CD14-positive monocyte (primary cell): ENCODE measurements at regions not wholly inside any gene's neighbourhood (a gene's known extent, or its start where the extent isn't known, plus 50 kb on each side); places are given as distances from the start of the nearest gene placed in this dataset.

Experiments
- DNase-seq, 3 donors: peaks; one replicate each; pipeline ENCODE4 v3.0.0-alpha.2; 2011 to 2022
- H2AFZ ChIP-seq: 2 replicates; pipeline ENCODE4 v1.6.0; 2012; ENCODE audit warnings: mild to moderate bottlenecking, low read depth, low read length, inconsistent platforms; ENCODE audit not compliant: insufficient read depth, poor library complexity, severe bottlenecking
- H3K27ac ChIP-seq, 2 donors: 1 replicate in 1 of 2; 2 replicates in 1 of 2; pipeline ENCODE4 v1.5.1; 2012 to 2013; ENCODE audit warnings: low read length in 2 of 2, control low read depth in 1 of 2, inconsistent platforms in 1 of 2, low read depth in 1 of 2, mild to moderate bottlenecking in 1 of 2
- H3K27me3 ChIP-seq, 2 donors: one replicate each; pipeline versions ENCODE4 v1.6.0 to v1.6.1; 2011 to 2013; ENCODE audit warnings: low read length in 2 of 2; ENCODE audit not compliant: control insufficient read depth in 2 of 2, insufficient read depth in 2 of 2
- H3K36me3 ChIP-seq, 2 donors: replicated peaks in 1 of 2; 1 replicate in 1 of 2; 2 replicates in 1 of 2; pipeline versions ENCODE4 v1.5.1 to v1.6.1; 2012 to 2013; ENCODE audit warnings: low read length in 2 of 2, control low read depth in 1 of 2, inconsistent platforms in 1 of 2, mild to moderate bottlenecking in 1 of 2; ENCODE audit not compliant: insufficient read depth in 2 of 2, control insufficient read depth in 1 of 2
- H3K4me1 ChIP-seq, 2 donors: 1 replicate in 1 of 2; 2 replicates in 1 of 2; pipeline versions ENCODE4 v1.5.1 to v1.6.1; 2012 to 2013; ENCODE audit warnings: low read length in 2 of 2, control low read depth in 1 of 2, inconsistent platforms in 1 of 2, mild to moderate bottlenecking in 1 of 2, moderate library complexity in 1 of 2; ENCODE audit not compliant: insufficient read depth in 2 of 2, control insufficient read depth in 1 of 2
- H3K4me2 ChIP-seq: replicated peaks from 2 replicates; pipeline ENCODE3; 2012; ENCODE audit warnings: low read length, moderate library complexity, mild to moderate bottlenecking; ENCODE audit not compliant: poor library complexity, severe bottlenecking; ENCODE audit errors: extremely low read depth
- H3K4me3 ChIP-seq, 3 experiments: fragments of 200-600 bp in 1 of 3; sonication (generic) in 1 of 3; replicated peaks in 1 of 3; 1 replicate in 2 of 3; 2 replicates in 1 of 3; pipeline ENCODE4 v1.5.1; 2011 to 2013; ENCODE audit warnings: low read length in 3 of 3, mild to moderate bottlenecking in 3 of 3, control low read depth in 2 of 3, low read depth in 2 of 3, inconsistent platforms in 1 of 3, moderate library complexity in 1 of 3
- H3K79me2 ChIP-seq: 2 replicates; pipeline ENCODE4 v1.6.0; 2012; ENCODE audit warnings: mild to moderate bottlenecking, control low read depth, inconsistent platforms, low read length, moderate library complexity; ENCODE audit not compliant: insufficient read depth
- H3K9ac ChIP-seq: 2 replicates; pipeline ENCODE4 v1.6.0; 2017; ENCODE audit warnings: low read length, mild to moderate bottlenecking; ENCODE audit not compliant: insufficient read depth, poor library complexity, severe bottlenecking
- H3K9me3 ChIP-seq, 2 donors: replicated peaks in 1 of 2; 1 replicate in 1 of 2; 2 replicates in 1 of 2; pipeline versions ENCODE4 v1.5.1 to v1.6.1; 2012 to 2013; ENCODE audit warnings: low read length in 2 of 2, control low read depth in 1 of 2; ENCODE audit not compliant: control insufficient read depth in 1 of 2, insufficient read depth in 1 of 2
- H4K20me1 ChIP-seq: 2 replicates; pipeline ENCODE4 v1.6.0; 2012; ENCODE audit warnings: mild to moderate bottlenecking, low read length, control low read depth, moderate library complexity; ENCODE audit not compliant: insufficient read depth
- H3K27ac Mint-ChIP-seq, 7 donors: one replicate each; pipeline ENCODE4 v1.8.0; 2020; ENCODE audit warnings: mild to moderate bottlenecking in 7 of 7, mixed read lengths in 7 of 7, moderate library complexity in 6 of 7, inconsistent platforms in 2 of 7
- H3K27me3 Mint-ChIP-seq, 3 donors: one replicate each; pipeline ENCODE4 v1.8.0; 2021 to 2022; ENCODE audit warnings: low read depth in 3 of 3, mild to moderate bottlenecking in 3 of 3, mixed read lengths in 3 of 3, moderate library complexity in 3 of 3, inconsistent platforms in 1 of 3
- H3K36me3 Mint-ChIP-seq, 2 donors: one replicate each; pipeline ENCODE4 v1.8.0; 2020; ENCODE audit warnings: mixed read lengths in 2 of 2, inconsistent platforms in 1 of 2, mild to moderate bottlenecking in 1 of 2
- H3K4me1 Mint-ChIP-seq: one replicate; pipeline ENCODE4 v1.8.0; 2020; ENCODE audit warnings: mild to moderate bottlenecking, mixed read lengths
- H3K4me3 Mint-ChIP-seq, 2 donors: one replicate each; pipeline ENCODE4 v1.8.0; 2020; ENCODE audit warnings: mild to moderate bottlenecking in 2 of 2, mixed read lengths in 2 of 2, moderate library complexity in 1 of 2
- H3K9me3 Mint-ChIP-seq, 7 donors: one replicate each; pipeline ENCODE4 v1.8.0; 2020 to 2022; ENCODE audit warnings: mixed read lengths in 7 of 7, mild to moderate bottlenecking in 6 of 7, moderate library complexity in 6 of 7, inconsistent platforms in 2 of 7
- WGBS: methylation state at CpG from one replicate; pipeline ENCODE4 v1.1.5; 2013; ENCODE audit warnings: missing lambda C conversion rate; ENCODE audit not compliant: insufficient coverage; 5-methylcytosine and 5-hydroxymethylcytosine counted together
- intact Hi-C, 2 donors: fragments of 100-400 bp; cut with micrococcal nuclease; formaldehyde crosslinking; loops; one replicate each; pipeline versions ENCODE4 v1.15.0 to v1.15.1; 2023
- TF ChIP-seq, protein P1 (sequence below): fragments of 200-600 bp; IDR thresholded peaks from one replicate; pipeline ENCODE4 v1.8.0; 2022; ENCODE audit warnings: antibody characterized with exemption, mild to moderate bottlenecking

DNA sequence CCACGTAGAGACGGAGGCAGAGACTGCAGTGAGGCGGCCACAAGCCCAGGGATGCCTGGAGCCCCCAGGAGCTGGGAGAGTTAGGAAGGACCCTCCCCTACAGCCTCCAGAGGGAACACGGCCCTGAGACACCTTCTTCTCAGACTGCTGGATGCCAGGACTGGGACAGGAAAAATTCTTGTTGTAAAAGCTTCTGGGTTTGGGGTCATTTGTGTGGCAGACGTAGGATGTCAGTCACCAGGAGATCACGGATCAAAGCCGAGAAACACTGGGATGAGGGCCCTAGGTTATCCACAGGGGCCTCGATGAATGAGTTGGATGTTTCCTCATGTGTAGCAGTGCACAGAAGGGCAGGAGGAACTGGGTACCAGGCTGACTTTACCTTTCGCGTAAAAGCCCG is 163.7 kb downstream of the SHOX start:
- Histone ChIP-seq H3K9me3 (peaks cover 0 to 9% of the 10 kb centered on the region in 2 donors), H3K4me3 (no peak overlapping the region), H2AFZ (no peak overlapping the region), H3K4me1 (no peaks in the 10 kb centered on the region), H3K9ac (no peak overlapping the region), H3K27me3 (peaks cover 20 to 29% of the 10 kb centered on the region in 2 donors), H3K27ac (no peak overlapping the region), H3K36me3 (no peaks in the 10 kb centered on the region), H3K79me2 (no peaks in the 10 kb centered on the region), H3K4me2 (no peak overlapping the region), H4K20me1 (no peaks in the 10 kb centered on the region)
- H3K27me3 Mint-ChIP-seq = peaks cover 38 to 43% (median 42%) of the 10 kb centered on the region in 3 donors
- TF ChIP-seq, protein P1, sequence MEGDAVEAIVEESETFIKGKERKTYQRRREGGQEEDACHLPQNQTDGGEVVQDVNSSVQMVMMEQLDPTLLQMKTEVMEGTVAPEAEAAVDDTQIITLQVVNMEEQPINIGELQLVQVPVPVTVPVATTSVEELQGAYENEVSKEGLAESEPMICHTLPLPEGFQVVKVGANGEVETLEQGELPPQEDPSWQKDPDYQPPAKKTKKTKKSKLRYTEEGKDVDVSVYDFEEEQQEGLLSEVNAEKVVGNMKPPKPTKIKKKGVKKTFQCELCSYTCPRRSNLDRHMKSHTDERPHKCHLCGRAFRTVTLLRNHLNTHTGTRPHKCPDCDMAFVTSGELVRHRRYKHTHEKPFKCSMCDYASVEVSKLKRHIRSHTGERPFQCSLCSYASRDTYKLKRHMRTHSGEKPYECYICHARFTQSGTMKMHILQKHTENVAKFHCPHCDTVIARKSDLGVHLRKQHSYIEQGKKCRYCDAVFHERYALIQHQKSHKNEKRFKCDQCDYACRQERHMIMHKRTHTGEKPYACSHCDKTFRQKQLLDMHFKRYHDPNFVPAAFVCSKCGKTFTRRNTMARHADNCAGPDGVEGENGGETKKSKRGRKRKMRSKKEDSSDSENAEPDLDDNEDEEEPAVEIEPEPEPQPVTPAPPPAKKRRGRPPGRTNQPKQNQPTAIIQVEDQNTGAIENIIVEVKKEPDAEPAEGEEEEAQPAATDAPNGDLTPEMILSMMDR = no peak
- peaks cover 0 to 2% of the 10 kb centered on the region in 2 donors for H3K36me3 Mint-ChIP-seq
- no peak overlapping the region for H3K27ac Mint-ChIP-seq
- H3K9me3 Mint-ChIP-seq = peaks cover 0 to 21% (median 4%) of the 10 kb centered on the region in 7 donors
- intact Hi-C loops = no loop called here
- 98% methylated on average over 6 of the region's 11 CpGs for WGBS
- H3K4me3 Mint-ChIP-seq = no peak overlapping the region
- DNase-seq = no peak
- no peaks in the 10 kb centered on the region for H3K4me1 Mint-ChIP-seq

DNA sequence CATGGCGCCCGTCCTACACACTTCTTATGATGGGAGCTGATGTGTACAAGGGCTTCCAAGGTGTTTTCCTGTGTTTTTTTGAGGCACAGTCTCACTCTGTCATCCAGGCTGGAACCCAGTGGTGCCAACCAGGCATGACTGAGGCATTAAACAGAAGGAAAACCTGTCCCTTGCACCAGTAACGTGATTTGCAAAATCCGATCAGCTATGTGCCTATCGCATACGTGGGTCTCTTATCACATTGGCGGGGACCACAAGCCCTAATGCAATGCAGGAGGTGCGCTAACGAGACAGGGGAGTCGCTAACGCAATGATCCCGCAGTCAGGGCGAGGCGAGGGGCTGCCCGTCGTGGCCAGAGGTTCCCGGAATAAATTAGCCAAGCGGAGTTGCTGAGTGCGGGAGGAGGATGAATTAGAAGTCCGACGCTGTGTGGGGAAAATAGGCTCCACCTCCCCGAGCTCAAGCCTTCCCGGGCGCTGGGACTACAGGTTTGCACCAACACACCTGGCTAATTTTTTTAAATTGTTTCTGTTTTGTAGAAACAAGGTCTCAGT is 162.7 kb downstream of the SHOX start:
- intact Hi-C loops = no loop called here
- no peaks in the 10 kb centered on the region for H3K4me1 Mint-ChIP-seq
- H4K20me1 ChIP-seq = no peaks in the 10 kb centered on the region
- H3K4me1 ChIP-seq = no peaks in the 10 kb centered on the region
- H3K27me3 Mint-ChIP-seq = peaks cover 45 to 52% (median 46%) of the 10 kb centered on the region in 3 donors
- no peaks in the 10 kb centered on the region for H3K36me3 ChIP-seq
- WGBS = 85% methylated on average over 23 of the region's 24 CpGs
- no peak overlapping the region for H3K9ac ChIP-seq
- H3K4me3 ChIP-seq = no peak overlapping the region
- H3K27me3 ChIP-seq = peaks cover 20 to 35% of the 10 kb centered on the region in 2 donors
- no peak overlapping the region for H3K4me2 ChIP-seq
- no peaks in the 10 kb centered on the region for H3K79me2 ChIP-seq
- DNase-seq = no peak
- H2AFZ ChIP-seq = no peak overlapping the region
- H3K9me3 Mint-ChIP-seq = peaks cover 0 to 20% (median 3%) of the 10 kb centered on the region in 7 donors
- peaks cover 0 to 2% of the 10 kb centered on the region in 2 donors for H3K36me3 Mint-ChIP-seq
- no peak overlapping the region for H3K4me3 Mint-ChIP-seq
- H3K27ac ChIP-seq = no peak overlapping the region
- no peak overlapping the region for H3K27ac Mint-ChIP-seq
- H3K9me3 ChIP-seq = peaks cover 0 to 9% of the 10 kb centered on the region in 2 donors
- TF ChIP-seq, protein P1 = no peak
